H1 (cell line): ENCODE measurements at regions not wholly inside any gene's neighbourhood (a gene's known extent, or its start where the extent isn't known, plus 50 kb on each side); places are given as distances from the start of the nearest gene placed in this dataset.

Experiments used
- CTCF ChIP-seq, 3 experiments: IDR thresholded peaks; 1 replicate in 2 of 3; 2 replicates in 1 of 3; pipeline versions ENCODE4 v1.5.1 to v1.6.1; 2011; ENCODE audit warnings: low read length in 3 of 3, mild to moderate bottlenecking in 3 of 3, inconsistent platforms in 2 of 3, low read depth in 1 of 3, moderate library complexity in 1 of 3; ENCODE audit not compliant: insufficient read depth in 1 of 3; ENCODE audit errors: control extremely low read depth in 1 of 3
- TCF12 ChIP-seq: IDR thresholded peaks from 2 replicates; pipeline ENCODE4 v1.6.1; 2011; ENCODE audit warnings: low read depth, mild to moderate bottlenecking, low read length

GRCh38 chr10:18793951-18794350 is 134.7 kb downstream of the ARL5B start:
- TF ChIP-seq TCF12, result no peak
- TF ChIP-seq CTCF (IDR thresholded peaks at IDR 0.05; ENCODE audit: control extremely low read depth in 1 of 3, insufficient read depth in 1 of 3, low read depth in 1 of 3, low read length in 3 of 3), result peak in 2 of 3 experiments; percentile 13 to 57; a peak in 2 of 4 replicates
